ENCODE measurements at regions not wholly inside any gene's neighbourhood (a gene's known extent, or its start where the extent isn't known, plus 50 kb on each side); places are given as distances from the start of the nearest gene placed in this dataset.
A peak's percentile ranks its signal among the peaks of the same experiment; 100 is the strongest.
"Not testable (repeated sequence)": the region's sequence is repeated elsewhere in the genome, so short reads cannot be mapped to it uniquely, and the experiment has no call there.

- Histone ChIP-seq H4K20me1 (ENCODE audit: insufficient read depth, low read length) (no peaks in the 10 kb centered on the region), H3K4me2 (ENCODE audit: low read length) (peak overlapping the region; percentile 75), H3K36me3 (replicated peaks; ENCODE audit: low read depth, low read length) (no peaks in the 10 kb centered on the region), H3K9me3 (ENCODE audit: insufficient read depth, low read length) (no peaks in the 10 kb centered on the region), H3K4me1 (ENCODE audit: low read length) (peaks cover 27% of the 10 kb centered on the region), H3K27me3 (ENCODE audit: low read depth, low read length) (no peaks in the 10 kb centered on the region), H3K4me3 (ENCODE audit: low read length) (peak overlapping the region; percentile 98), H2AFZ (ENCODE audit: low read depth, low read length) (no peak overlapping the region), H3K27ac (ENCODE audit: low read length) (peak overlapping the region; percentile 57; the same call in 1 of the 2 replicates), H3K79me2 (ENCODE audit: low read length) (peaks cover 34% of the 10 kb centered on the region), H3K9ac (ENCODE audit: low read length) (peak overlapping the region; percentile 82)
- TF ChIP-seq EZH2phosphoT487 (IDR thresholded peaks at IDR 0.05; ENCODE audit: low read depth) (no peak), CTCF (IDR thresholded peaks at IDR 0.05; ENCODE audit: low read depth, low read length) (no peak)
These were observed 305.0 kb downstream of the TYW1 start for GRCh38 chr7:67301667-67302066.

- Histone ChIP-seq H3K4me2 (ENCODE audit: low read length) (peak overlapping the region; percentile 75), H3K9ac (ENCODE audit: low read length) (peak overlapping the region; percentile 82), H3K79me2 (ENCODE audit: low read length) (peaks cover 34% of the 10 kb centered on the region), H3K4me1 (ENCODE audit: low read length) (peaks cover 27% of the 10 kb centered on the region), H3K27ac (ENCODE audit: low read length) (peak overlapping the region; percentile 83), H3K36me3 (replicated peaks; ENCODE audit: low read depth, low read length) (no peaks in the 10 kb centered on the region), H3K4me3 (ENCODE audit: low read length) (peak overlapping the region; percentile 98), H3K9me3 (ENCODE audit: insufficient read depth, low read length) (no peaks in the 10 kb centered on the region), H4K20me1 (ENCODE audit: insufficient read depth, low read length) (no peaks in the 10 kb centered on the region), H3K27me3 (ENCODE audit: low read depth, low read length) (no peaks in the 10 kb centered on the region), H2AFZ (ENCODE audit: low read depth, low read length) (peak overlapping the region; percentile 94)
- TF ChIP-seq EZH2phosphoT487 (IDR thresholded peaks at IDR 0.05; ENCODE audit: low read depth): no peak
- no peak for TF ChIP-seq CTCF (IDR thresholded peaks at IDR 0.05; ENCODE audit: low read depth, low read length)
These were observed 305.7 kb downstream of the TYW1 start for GRCh38 chr7:67302113-67303039.

- H3K27me3 ChIP-seq (ENCODE audit: low read depth, low read length); H2AFZ ChIP-seq (ENCODE audit: low read depth, low read length); H4K20me1 ChIP-seq (ENCODE audit: insufficient read depth, low read length); H3K4me3 ChIP-seq (ENCODE audit: low read length); H3K36me3 ChIP-seq (replicated peaks; ENCODE audit: low read depth, low read length); H3K9ac ChIP-seq (ENCODE audit: low read length); H3K9me3 ChIP-seq (ENCODE audit: insufficient read depth, low read length): not testable (repeated sequence)
- H3K4me1 ChIP-seq (ENCODE audit: low read length): peaks cover 27% of the 10 kb centered on the region
- H3K4me2 ChIP-seq (ENCODE audit: low read length): peak overlapping the region; percentile 43
- peaks cover 34% of the 10 kb centered on the region for H3K79me2 ChIP-seq (ENCODE audit: low read length)
- peak overlapping the region; percentile 48 for H3K27ac ChIP-seq (ENCODE audit: low read length)
These were observed 308.2 kb downstream of the TYW1 start for GRCh38 chr7:67304846-67305245.

- Histone ChIP-seq H3K9me3 (ENCODE audit: insufficient read depth, low read length) (no peaks in the 10 kb centered on the region), H3K9ac (ENCODE audit: low read length) (no peak overlapping the region), H3K4me3 (ENCODE audit: low read length) (no peak overlapping the region), H3K27ac (ENCODE audit: low read length) (no peak overlapping the region), H2AFZ (ENCODE audit: low read depth, low read length) (no peak overlapping the region), H4K20me1 (ENCODE audit: insufficient read depth, low read length) (no peaks in the 10 kb centered on the region), H3K4me1 (ENCODE audit: low read length) (peaks cover 27% of the 10 kb centered on the region), H3K4me2 (ENCODE audit: low read length) (no peak overlapping the region), H3K27me3 (ENCODE audit: low read depth, low read length) (no peaks in the 10 kb centered on the region), H3K36me3 (replicated peaks; ENCODE audit: low read depth, low read length) (peaks cover 7% of the 10 kb centered on the region), H3K79me2 (ENCODE audit: low read length) (peaks cover 32% of the 10 kb centered on the region)
- TF ChIP-seq EZH2phosphoT487 (IDR thresholded peaks at IDR 0.05; ENCODE audit: low read depth) (no peak), CTCF (IDR thresholded peaks at IDR 0.05; ENCODE audit: low read depth, low read length) (no peak)
These were observed 309.7 kb downstream of the TYW1 start for GRCh38 chr7:67306331-67306730.

All from OCI-LY3 (cell line).